ENCODE measurements at regions not wholly inside any gene's neighbourhood (a gene's known extent, or its start where the extent isn't known, plus 50 kb on each side); places are given as distances from the start of the nearest gene placed in this dataset.
"Not testable (repeated sequence)": the region's sequence is repeated elsewhere in the genome, so short reads cannot be mapped to it uniquely, and the experiment has no call there.

GRCh38 chr19:13646758-13647157 lies 117.6 kb upstream of the MRI1 start:
- no peak for DNase-seq

- DNase-seq, result no peak
Measured at GRCh38 chr19:13644645-13645044, 119.7 kb upstream of the MRI1 start.

- DNase-seq, result no peak
Measured at GRCh38 chr19:13640611-13641010, 123.7 kb upstream of the MRI1 start.

GRCh38 chr19:13639342-13639929 lies 124.9 kb upstream of the MRI1 start:
- no peak for DNase-seq

- DNase-seq, result no peak
Measured at GRCh38 chr19:13637664-13638063, 126.7 kb upstream of the MRI1 start.

GRCh38 chr19:13634658-13635057 lies 128.4 kb upstream of the CACNA1A start:
- no peak for DNase-seq

- no peak for DNase-seq
Measured at GRCh38 chr19:13633522-13633922, 127.2 kb upstream of the CACNA1A start.

- no peak for DNase-seq
Measured at GRCh38 chr19:13633109-13633508, 126.8 kb upstream of the CACNA1A start.

- DNase-seq, result not testable (repeated sequence)
Measured at GRCh38 chr19:13632164-13632563, 125.9 kb upstream of the CACNA1A start.

- no peak for DNase-seq
Measured at GRCh38 chr19:13629687-13630357, 123.5 kb upstream of the CACNA1A start.

GRCh38 chr19:13627531-13627930 lies 121.3 kb upstream of the CACNA1A start:
- DNase-seq, result no peak

GRCh38 chr19:13623716-13624710 lies 117.7 kb upstream of the CACNA1A start:
- no peak for DNase-seq

- no peak for DNase-seq
Measured at GRCh38 chr19:13622766-13623715, 116.8 kb upstream of the CACNA1A start.

- DNase-seq, result peak in 2 of 4 experiments; percentile 13 to 16
Measured at GRCh38 chr19:13621413-13621812, 115.1 kb upstream of the CACNA1A start.

- DNase-seq, result no peak
Measured at GRCh38 chr19:13619203-13619632, 112.9 kb upstream of the CACNA1A start.

- DNase-seq, result no peak
Measured at GRCh38 chr19:13615890-13616289, 109.6 kb upstream of the CACNA1A start.

- DNase-seq, result no peak
Measured at GRCh38 chr19:13613447-13613846, 107.2 kb upstream of the CACNA1A start.

- no peak for DNase-seq
Measured at GRCh38 chr19:13611596-13611995, 105.3 kb upstream of the CACNA1A start.

GRCh38 chr19:13610039-13610691 lies 103.9 kb upstream of the CACNA1A start:
- DNase-seq, result no peak

- no peak for DNase-seq
Measured at GRCh38 chr19:13606156-13606555, 99.9 kb upstream of the CACNA1A start.

- DNase-seq, result no peak
Measured at GRCh38 chr19:13604902-13605586, 98.8 kb upstream of the CACNA1A start.
